Fibroblast of mammary gland (primary cell): ENCODE measurements at regions not wholly inside any gene's neighbourhood (a gene's known extent, or its start where the extent isn't known, plus 50 kb on each side); places are given as distances from the start of the nearest gene placed in this dataset.

ENCODE experiments used
- DNase-seq: peaks from one replicate; pipeline ENCODE4 v3.0.0-alpha.2; 2010; ENCODE audit warnings: low read depth
- H3K4me3 ChIP-seq: 2 replicates; pipeline ENCODE4 v1.5.1; 2011; ENCODE audit warnings: low read depth, mild to moderate bottlenecking, low read length, moderate library complexity; ENCODE audit not compliant: control insufficient read depth
- CTCF ChIP-seq: conservative IDR thresholded peaks from 2 replicates; pipeline ENCODE4 v1.5.1; 2011; ENCODE audit warnings: low read depth, low read length, inconsistent platforms; ENCODE audit not compliant: control insufficient read depth, insufficient read depth

DNA sequence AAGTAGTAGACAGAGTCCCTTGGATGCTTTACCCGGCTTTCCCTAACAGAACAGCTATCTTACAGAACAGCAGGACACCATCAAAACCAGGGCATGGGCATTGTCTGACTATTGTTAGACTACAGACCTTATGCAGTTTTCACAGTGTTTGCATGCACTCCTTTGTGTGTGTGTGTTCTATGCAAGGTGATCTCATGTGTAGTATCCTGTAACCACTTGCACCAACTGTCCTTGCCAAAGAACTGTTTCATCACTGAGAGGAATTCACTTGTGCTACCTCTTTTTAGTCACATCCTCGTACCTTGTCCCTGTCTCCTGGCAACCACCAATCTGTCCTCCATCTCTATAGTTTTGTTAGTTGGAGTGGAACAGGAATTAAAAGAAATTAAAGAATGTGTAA lies 183.6 kb upstream of the PZP start:
- TF ChIP-seq CTCF = no peak
- DNase-seq = no peak
- H3K4me3 ChIP-seq = no peak overlapping the region

- no peak overlapping the region for H3K4me3 ChIP-seq
- no peak for DNase-seq
- no peak for TF ChIP-seq CTCF
Observed at GRCh38 chr12:9390761-9391160, 182.6 kb upstream of the PZP start.

- DNase-seq = no peak
- no peak overlapping the region for H3K4me3 ChIP-seq
- TF ChIP-seq CTCF = no peak
Observed at GRCh38 chr12:9389796-9390195, 181.6 kb upstream of the PZP start.

GRCh38 chr12:9388379-9388778 lies 180.2 kb upstream of the PZP start:
- no peak overlapping the region for H3K4me3 ChIP-seq
- DNase-seq = no peak
- TF ChIP-seq CTCF = no peak

DNA sequence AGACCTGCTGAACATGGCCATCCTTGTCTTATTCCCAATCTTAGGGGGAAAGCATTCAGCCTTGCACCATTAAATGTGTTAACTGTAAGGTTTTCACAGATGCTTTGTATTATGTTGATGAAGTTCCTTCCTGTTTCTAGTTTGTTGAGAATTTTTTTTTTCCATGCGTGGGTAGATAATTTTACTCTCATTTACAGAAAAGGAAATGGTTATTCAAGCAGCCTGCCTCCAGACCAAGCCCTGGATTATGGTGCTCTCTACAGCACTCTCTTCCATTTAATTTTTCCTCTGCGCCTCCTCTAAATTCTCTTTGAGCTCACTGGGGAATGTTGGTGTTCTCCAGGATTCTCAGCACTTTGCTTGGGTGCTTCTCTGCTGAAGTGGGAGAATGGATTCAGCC lies 179.3 kb upstream of the PZP start:
- TF ChIP-seq CTCF = no peak
- H3K4me3 ChIP-seq = no peak overlapping the region
- DNase-seq = no peak

- DNase-seq = no peak
- TF ChIP-seq CTCF = no peak
- H3K4me3 ChIP-seq = no peak overlapping the region
Observed at GRCh38 chr12:9383585-9383984, 175.4 kb upstream of the PZP start.

DNA sequence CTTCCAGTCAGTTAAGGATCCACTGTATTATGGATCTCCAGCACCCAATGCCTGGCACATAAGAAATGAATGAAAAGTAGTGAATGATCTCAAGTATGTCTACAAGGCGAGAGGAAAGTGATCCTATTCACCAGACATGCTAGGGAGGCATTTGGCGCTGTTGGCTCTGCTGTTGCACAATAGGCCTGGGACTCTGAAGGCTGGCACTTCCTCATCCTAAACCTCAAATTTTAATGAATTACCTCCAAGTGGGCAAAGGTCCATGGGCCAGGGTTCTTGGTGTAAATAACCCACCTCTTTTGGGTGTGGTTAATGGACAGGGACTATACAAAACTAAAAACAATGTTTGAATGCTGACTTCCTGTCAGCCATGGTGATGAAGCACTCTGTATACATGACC lies 173.4 kb upstream of the PZP start:
- TF ChIP-seq CTCF = no peak
- DNase-seq = no peak
- no peak overlapping the region for H3K4me3 ChIP-seq
